ENCODE measurements at regions not wholly inside any gene's neighbourhood (a gene's known extent, or its start where the extent isn't known, plus 50 kb on each side); places are given as distances from the start of the nearest gene placed in this dataset.

- no peak for TF ChIP-seq CTCF (IDR thresholded peaks at IDR 0.05)
- no peak for TF ChIP-seq POLR2A (IDR thresholded peaks at IDR 0.05)
Observed at GRCh38 chr2:155393406-155393805, 694.9 kb downstream of the KCNJ3 start.

Data from testis (tissue), 2 donors.